ENCODE measurements at regions not wholly inside any gene's neighbourhood (a gene's known extent, or its start where the extent isn't known, plus 50 kb on each side); places are given as distances from the start of the nearest gene placed in this dataset.

DNA sequence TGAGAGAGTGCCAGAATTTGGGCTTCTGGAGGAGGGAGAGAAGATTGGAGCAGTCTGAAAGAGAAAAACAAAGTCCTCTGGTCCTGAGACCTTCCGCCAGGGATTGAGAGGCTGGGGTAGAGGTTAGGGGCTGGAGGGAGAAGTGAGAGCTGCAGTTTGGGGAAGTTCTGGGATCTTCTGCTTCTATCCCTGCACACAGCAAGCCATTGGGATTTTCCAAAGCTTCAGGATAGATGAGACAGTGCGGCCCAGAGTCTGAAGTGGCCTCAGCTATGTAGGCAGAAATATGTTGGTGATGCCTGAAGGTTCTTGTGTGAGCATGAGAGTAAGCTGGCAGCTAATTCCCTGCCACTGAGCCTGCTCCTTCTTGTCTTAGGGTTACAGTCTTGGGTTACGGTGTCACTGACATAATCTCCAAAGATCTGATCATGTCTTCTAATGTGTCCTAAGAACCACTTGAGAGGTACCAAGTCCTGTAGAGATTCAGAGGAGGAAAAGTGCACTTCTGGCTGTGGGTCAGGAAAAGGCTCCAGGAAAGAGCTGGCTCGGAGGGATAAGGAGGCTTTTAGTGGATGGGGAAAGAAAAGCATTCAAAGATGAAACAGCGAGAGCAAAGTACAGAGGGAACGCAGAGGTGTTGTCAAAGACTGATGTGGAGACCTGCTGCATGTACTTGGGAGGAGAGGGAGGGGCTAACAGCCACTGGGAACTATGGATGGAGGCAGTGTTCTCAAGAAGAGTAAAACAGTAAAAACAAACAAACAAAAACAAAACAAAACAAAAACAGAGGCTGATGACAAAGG lies 131.1 kb upstream of the MYLIP start:
- H3K4me3 ChIP-seq (ENCODE audit: low read depth, low read length) = no peak overlapping the region
- TF ChIP-seq, protein P1, sequence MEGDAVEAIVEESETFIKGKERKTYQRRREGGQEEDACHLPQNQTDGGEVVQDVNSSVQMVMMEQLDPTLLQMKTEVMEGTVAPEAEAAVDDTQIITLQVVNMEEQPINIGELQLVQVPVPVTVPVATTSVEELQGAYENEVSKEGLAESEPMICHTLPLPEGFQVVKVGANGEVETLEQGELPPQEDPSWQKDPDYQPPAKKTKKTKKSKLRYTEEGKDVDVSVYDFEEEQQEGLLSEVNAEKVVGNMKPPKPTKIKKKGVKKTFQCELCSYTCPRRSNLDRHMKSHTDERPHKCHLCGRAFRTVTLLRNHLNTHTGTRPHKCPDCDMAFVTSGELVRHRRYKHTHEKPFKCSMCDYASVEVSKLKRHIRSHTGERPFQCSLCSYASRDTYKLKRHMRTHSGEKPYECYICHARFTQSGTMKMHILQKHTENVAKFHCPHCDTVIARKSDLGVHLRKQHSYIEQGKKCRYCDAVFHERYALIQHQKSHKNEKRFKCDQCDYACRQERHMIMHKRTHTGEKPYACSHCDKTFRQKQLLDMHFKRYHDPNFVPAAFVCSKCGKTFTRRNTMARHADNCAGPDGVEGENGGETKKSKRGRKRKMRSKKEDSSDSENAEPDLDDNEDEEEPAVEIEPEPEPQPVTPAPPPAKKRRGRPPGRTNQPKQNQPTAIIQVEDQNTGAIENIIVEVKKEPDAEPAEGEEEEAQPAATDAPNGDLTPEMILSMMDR (IDR thresholded peaks at IDR 0.05; ENCODE audit: low read depth, low read length, missing control alignments) = no peak
- no peak for DNase-seq (ENCODE audit: low read depth)

DNA sequence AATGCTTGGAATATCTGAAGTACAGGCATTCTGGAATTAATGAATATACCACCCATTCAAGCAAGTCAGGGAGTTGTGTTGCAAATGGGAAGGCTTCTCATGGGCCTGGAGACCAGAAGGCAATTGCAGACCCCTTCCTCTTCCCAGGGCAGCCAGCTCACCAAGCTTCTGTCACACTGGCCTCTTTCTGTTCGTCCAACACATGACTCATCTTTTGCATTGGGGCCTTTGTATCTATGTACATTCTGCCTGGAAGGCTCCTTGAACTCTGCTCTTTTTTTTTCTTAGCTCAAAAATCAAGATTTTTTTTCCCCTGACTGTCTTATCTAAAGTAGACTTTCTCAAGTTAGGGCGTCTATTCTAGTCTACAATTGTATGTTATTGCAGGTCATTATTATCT lies 132.9 kb upstream of the MYLIP start:
- no peak overlapping the region for H3K4me3 ChIP-seq (ENCODE audit: low read depth, low read length)
- TF ChIP-seq, protein P1 (IDR thresholded peaks at IDR 0.05; ENCODE audit: low read depth, low read length, missing control alignments) = no peak
- no peak for DNase-seq (ENCODE audit: low read depth)

DNA sequence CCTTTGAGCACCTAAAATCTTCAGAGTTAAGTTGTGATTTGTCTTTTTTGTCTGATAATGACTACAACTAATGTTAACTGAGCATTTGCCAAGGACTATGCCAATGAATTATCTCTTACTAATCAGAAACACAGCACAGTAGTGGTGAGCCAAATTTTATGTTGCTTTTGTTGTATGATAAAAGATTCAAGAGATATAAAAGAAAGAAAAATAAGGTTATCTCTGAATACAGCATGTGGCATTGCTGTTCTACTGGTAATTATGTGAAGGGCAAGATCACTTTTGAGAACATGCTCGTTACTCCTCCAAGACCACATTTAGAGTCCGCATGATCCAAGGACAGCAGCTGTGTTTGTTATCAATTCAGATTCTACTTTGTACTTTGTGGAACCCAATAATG lies 133.4 kb upstream of the MYLIP start:
- TF ChIP-seq, protein P1 (IDR thresholded peaks at IDR 0.05; ENCODE audit: low read depth, low read length, missing control alignments) = no peak
- no peak for DNase-seq (ENCODE audit: low read depth)
- H3K4me3 ChIP-seq (ENCODE audit: low read depth, low read length) = no peak overlapping the region

DNA sequence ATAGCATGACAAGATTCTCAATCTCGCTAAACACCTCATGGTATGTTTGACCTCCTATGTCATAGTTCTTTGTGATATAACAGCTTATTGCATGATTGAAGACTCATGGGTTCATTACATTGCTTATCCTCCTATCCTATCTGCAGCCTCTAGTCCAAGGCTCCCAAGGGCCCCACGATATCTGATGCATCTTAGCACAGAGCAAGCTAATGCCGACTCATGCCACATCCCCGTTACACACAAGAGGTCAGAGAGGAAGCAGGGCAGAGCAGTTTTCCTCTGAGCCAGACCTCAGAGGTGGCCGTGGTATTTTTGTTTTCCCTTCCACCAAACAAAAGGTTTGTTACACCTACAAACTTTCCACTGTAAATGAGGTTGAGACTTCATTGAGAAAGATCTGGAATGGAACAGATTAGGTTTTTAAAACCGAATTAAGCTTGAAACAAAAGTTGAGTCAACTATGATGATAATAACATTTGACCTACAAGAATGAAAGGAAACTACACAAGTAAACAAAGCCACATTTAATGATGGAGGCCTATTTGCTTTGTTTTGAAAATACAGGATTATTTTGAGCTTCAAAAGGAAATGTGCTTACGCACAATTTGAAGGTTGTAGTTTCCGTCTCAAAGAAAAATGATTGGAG lies 133.9 kb upstream of the MYLIP start:
- TF ChIP-seq, protein P1 (IDR thresholded peaks at IDR 0.05; ENCODE audit: low read depth, low read length, missing control alignments) = no peak
- H3K4me3 ChIP-seq (ENCODE audit: low read depth, low read length) = no peak overlapping the region
- no peak for DNase-seq (ENCODE audit: low read depth)

DNA sequence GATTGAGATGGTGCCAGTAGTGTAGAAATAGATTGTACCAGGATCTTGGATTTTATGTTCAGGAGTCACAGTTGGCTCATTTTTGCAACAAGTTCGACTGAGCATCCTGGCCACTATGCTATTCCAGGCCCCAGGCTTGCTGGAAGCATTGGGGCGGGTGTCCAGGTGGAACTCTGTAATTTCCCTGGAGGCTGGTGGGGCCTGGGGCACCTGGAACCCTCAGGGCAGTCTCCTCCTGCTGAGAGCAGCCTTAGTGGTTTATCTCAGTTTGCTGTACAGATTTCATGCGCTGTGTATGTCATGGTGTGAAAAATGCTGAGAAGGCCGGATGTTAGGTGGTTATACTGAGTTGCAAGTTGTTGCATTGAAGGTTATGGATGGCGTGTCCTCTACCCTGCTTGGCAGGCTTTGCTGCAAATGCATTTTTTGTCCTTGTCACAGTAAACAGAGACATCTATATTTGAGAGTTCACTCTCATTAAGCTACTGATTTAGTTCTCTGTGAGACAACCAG lies 135.1 kb upstream of the MYLIP start:
- H3K4me3 ChIP-seq (ENCODE audit: low read depth, low read length) = no peak overlapping the region
- TF ChIP-seq, protein P1 (IDR thresholded peaks at IDR 0.05; ENCODE audit: low read depth, low read length, missing control alignments) = no peak
- DNase-seq (ENCODE audit: low read depth) = no peak

DNA sequence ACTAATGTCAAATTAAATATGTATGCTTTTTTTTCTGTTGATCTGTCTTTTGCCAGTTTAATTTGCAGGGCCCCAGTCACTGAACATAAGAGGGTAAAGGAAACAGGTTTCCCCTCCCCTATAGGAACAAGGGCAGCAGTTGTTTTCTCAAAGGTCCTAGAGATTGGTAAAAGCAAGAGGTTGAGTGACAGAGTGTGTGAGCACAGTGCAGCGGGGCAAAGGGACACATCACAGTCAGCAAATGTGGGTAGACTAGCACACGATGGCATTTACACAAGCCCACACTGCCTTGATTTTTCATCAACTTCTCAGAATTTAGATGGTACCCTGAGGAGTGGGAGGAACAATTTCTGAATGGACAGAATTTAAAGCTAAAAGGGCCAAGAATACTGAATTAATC lies 138.7 kb upstream of the MYLIP start:
- no peak overlapping the region for H3K4me3 ChIP-seq (ENCODE audit: low read depth, low read length)
- no peak for DNase-seq (ENCODE audit: low read depth)
- TF ChIP-seq, protein P1 (IDR thresholded peaks at IDR 0.05; ENCODE audit: low read depth, low read length, missing control alignments) = no peak

All from GM12864 (cell line).